ENCODE measurements at regions not wholly inside any gene's neighbourhood (a gene's known extent, or its start where the extent isn't known, plus 50 kb on each side); places are given as distances from the start of the nearest gene placed in this dataset.

DNA sequence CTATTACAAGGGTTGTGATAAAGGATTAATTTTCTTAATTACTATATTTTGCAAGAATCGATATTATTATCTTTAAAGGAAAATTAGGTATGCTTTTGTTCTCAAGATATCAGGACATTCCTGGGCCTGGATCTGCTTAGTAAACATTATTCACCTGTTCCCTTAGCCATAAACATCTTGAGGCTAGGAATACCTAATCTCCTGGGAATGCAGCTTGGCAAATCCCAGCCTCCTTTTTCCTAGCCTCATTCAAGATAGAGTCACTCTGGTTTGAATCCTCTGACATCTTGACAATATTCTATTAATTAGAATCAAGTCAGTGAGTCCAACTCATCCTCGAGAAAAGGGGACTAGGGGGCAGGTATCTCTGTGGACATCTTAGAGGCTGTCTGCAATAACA lies 327.1 kb downstream of the STIM2 start:
- DNase-seq: no peak

DNA sequence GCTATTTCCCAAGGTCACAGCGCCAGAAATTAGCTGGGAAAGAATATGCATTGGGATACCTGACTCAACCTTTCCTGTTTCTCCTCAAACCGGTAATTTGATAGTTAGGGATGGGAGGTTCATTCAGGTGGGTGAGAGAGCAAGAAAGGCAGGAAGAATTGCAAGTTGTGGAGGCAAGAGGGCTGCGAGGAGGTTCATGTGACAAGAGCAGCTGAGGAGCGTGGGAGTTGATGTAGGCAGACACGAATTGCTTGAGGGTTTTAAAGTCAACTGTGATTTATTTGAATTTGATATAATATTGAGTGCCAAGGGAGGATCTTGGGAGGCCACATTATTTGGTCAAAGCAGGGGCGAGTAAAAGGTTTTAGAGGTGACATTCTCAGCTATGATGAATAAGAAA lies 329.0 kb downstream of the STIM2 start:
- no peak for DNase-seq

DNA sequence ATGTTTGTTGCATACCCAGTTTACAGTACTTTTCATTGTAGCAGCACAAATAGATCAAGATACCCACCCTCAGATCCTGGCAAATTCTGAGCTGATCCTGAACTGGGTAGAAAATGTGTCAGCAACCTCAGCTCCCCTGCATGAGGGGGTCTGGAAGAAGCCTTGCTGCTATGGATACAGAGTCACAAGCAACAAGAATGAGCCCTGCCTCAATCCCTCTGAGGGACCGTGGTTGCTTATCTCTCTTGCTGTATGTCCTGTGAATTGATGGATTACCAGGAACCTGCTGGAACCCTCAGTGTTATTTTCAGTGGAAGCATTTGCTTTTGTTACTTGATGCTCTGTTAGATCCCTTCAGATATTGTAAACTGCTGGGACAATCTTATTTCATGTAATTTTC lies 331.0 kb downstream of the STIM2 start:
- no peak for DNase-seq

GRCh38 chr4:27194599-27195176 lies 334.0 kb downstream of the STIM2 start:
- DNase-seq: no peak

GRCh38 chr4:27198246-27198645 lies 337.6 kb downstream of the STIM2 start:
- no peak for DNase-seq

DNA sequence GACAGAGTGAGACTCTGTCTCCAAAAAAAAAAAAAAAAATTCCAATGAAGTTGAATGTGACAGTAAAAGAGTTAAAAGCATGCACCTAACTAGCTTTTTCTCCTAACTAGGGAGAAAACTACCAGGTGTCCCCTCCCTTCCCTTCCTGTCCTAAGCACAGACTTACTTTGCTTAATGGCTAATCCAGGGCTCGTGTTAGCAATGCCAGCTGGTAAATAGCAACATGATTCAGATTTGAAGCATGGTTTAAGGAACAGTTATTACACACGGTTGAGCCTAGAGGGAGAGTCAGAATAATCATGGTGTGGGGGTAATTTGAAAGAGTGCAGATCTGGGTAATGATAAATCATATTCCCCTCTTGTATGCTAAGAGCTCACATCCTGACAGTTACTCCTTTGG lies 338.3 kb downstream of the STIM2 start:
- no peak for DNase-seq

- no peak for DNase-seq
Measured at GRCh38 chr4:27206009-27206408, 345.4 kb downstream of the STIM2 start.

GRCh38 chr4:27210956-27211355 lies 350.3 kb downstream of the STIM2 start:
- DNase-seq: no peak

GRCh38 chr4:27214010-27214409 lies 353.4 kb downstream of the STIM2 start:
- no peak for DNase-seq

DNA sequence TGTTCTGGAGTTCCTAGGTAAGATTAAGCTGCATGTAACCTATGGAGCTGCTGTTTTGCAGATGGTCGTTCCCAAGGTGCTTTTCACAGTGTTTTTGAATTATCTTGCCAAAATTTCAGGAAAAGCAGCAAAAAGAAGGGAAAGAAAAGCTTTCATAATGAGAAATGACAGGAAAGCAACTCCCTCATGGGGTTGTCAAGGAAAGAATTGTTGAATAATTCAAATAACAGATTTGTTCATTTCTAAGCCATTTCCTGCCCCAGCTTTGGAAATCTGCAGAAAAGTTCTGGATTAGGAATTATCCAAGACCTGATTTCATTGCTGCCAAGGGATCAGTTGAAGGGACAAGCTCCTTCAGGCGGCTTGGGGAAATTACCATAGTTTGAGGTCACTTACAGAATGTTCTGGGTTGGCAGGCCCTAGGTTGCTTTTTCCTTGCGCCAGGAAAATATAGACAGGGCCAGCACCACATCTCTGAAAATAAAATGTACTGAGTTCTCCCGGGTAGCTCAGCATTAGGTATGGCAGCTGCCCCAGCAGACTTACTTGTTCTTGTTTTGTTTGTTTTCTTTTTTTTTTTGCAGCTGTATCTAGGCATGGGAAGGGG lies 354.7 kb downstream of the STIM2 start:
- DNase-seq: no peak

- DNase-seq: no peak
Measured at GRCh38 chr4:27217261-27217769, 356.7 kb downstream of the STIM2 start.

DNA sequence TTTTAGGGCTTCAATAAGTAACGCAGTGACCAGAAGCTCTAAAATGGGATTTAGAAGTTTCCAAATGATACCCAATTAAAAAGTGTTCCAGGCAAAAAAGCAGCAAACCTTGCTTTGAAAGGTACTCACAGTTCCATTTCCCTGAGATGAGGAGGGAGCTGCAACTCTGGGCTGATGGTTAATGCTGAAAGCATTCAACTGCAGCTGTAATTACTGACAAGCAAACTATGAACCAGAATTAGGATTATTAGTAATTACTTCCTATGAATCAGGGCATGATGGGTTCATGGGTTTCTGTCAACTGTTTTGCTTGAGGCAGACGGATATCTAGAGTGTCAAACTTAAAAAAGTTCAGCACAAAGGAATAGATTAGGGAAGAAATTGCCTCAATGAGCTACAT lies 357.4 kb downstream of the STIM2 start:
- no peak for DNase-seq

- DNase-seq: no peak
Measured at GRCh38 chr4:27223326-27223725, 362.7 kb downstream of the STIM2 start.

GRCh38 chr4:27233531-27233930 lies 372.9 kb downstream of the STIM2 start:
- no peak for DNase-seq

DNA sequence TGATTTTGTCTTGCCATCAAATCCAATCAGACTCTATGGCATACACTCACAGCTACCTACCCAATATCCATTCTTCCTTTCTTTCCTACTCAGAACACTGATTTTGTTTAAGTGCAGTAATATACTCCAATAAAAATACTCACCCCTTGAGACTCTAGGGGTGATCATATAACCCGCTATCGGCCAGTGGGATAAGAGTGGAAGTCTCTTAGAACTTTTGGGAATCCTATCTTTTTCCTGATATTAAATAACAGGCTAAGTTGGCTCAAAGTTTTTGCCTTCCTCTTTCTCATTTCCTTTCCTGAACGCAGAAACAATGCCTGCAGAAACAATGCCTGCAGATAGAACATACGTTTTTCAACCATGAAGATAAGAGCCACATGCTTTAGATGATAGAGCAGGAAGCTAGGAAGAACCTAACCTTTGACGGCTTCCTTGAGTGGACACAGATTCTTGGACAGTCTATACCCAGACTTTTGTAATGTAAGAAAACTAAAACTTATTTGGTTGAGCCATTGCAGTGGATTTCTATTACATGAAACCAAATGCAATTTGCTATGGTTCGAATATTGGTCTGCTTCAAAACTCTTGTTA lies 373.8 kb downstream of the STIM2 start:
- no peak for DNase-seq

DNA sequence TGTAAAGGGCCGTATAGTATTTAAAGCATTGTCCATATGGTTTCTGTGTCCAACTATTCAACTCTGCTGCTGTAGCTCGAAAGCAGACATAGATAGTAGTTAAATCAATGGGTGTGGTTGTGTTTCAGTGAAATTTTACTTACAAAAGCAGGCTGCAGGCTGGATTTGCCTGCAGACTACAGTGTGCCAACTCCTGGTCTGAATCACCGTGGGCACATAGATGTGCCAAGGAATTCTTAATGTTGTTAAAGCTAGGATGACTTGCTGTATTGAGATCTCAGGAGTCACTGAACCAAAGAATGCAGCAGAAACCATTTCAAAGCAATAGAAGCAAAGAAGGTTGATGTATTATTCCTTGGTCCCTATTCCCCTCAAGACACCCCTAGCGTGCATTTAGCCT lies 379.0 kb downstream of the STIM2 start:
- DNase-seq: no peak

GRCh38 chr4:27242217-27242616 lies 381.6 kb downstream of the STIM2 start:
- no peak for DNase-seq

DNA sequence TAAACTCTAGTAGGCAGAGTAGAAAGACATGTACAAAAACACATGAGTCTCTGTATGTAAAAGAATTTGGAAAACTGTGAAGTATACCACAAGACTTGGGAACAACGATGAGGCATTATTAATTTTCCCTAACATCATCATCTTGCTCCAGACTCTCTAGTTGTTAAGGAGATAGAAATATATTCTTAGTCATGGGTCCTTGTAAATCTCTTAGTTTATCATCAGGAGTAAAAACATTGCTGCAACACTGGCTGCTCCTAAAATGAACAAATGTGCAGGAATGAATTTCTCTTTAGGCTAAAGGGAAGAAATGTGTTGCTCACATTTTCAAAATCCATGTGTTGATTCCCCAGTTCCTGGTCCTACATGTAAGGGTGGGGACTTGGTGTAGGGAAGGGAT lies 384.6 kb downstream of the STIM2 start:
- DNase-seq: no peak

- no peak for DNase-seq
Measured at GRCh38 chr4:27248829-27249228, 388.2 kb downstream of the STIM2 start.

DNA sequence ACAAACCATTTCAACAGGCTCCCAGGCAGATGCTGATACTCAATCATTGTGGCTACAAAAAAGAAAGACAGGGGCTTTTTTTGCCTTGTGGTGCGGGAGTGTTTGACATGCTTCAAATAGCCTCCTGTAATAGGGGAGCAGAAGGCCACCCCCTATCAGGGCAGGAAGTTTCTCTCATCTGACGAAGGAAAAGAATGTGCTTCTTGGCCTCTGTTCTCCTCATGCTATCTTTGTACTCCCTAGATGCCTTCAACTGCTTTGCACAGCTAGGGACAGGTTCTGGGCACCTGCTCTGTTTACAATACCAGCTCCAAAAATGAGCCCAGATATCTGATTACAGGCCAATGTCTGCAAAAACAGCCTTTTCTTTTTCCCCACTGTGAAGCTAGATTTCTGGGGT lies 391.1 kb downstream of the STIM2 start:
- DNase-seq: no peak

DNA sequence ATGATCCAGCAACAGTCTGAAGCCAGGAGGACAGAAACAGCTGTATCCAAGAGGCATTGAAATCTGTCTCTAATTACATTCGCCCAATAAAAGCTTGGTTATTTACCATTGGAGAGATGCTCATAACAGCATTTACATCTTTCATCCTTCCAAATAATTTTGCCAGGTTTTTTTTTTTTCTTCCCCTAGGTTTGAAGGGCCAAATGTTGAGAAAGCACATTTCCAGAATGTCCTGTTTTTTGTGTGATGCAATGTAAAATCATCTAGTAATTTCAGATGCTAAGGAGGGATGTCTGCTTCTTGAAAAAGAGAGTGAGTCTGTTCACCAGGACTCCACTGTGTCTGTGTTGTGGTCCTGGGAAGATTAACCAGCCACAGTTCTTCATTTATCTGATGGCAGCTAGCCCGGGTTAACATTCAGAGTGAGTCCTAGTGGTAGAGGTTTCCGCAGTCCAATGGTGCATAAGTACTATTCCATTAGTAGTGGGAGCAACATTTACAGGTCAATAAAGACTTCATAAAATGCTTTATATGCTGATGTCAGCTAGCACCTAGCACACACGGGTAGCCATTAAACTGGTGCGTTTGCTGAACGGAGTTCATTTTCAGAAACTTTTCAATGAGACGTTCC lies 406.8 kb downstream of the STIM2 start:
- no peak for DNase-seq

GRCh38 chr4:27267970-27268355 lies 407.3 kb downstream of the STIM2 start:
- DNase-seq: no peak

- peak; percentile 89 to 99 for DNase-seq
Measured at GRCh38 chr4:27270435-27270834, 409.8 kb downstream of the STIM2 start.

DNA sequence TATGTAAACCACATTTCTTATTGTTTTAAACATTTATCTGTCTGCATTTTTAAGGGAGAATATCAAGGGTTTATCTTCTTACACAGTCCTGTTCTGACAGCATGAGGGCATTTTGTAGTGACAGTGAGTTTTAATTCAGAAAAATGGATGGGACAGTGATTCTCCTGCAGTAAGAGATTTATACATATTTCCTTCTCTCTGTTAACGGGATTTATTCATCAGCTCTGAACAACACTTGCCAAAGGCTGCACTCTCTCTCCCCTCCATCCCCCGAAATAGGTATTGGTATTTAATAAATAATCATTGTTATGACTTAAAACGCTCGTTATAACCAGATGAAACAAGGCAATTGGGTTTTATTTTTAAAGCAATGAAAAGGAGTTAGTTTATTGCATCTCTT lies 410.9 kb downstream of the STIM2 start:
- no peak for DNase-seq

Measured in NCI-H2081 (cell line).